NB4 (cell line): ENCODE measurements at regions not wholly inside any gene's neighbourhood (a gene's known extent, or its start where the extent isn't known, plus 50 kb on each side); places are given as distances from the start of the nearest gene placed in this dataset.

Experiments used
- DNase-seq: peaks from one replicate; pipeline ENCODE4 v3.0.0; 2010; ENCODE audit warnings: low read depth
- H3K4me3 ChIP-seq: one replicate; pipeline ENCODE4 v1.5.1; 2011; ENCODE audit warnings: mild to moderate bottlenecking, low read depth, low read length, moderate library complexity
- MYC ChIP-seq: IDR thresholded peaks from 2 replicates; pipeline ENCODE4 v1.6.1; 2011; ENCODE audit warnings: low read depth, low read length
- POLR2A ChIP-seq: IDR thresholded peaks from 2 replicates; pipeline ENCODE4 v1.6.1; 2011; ENCODE audit warnings: mild to moderate bottlenecking; ENCODE audit not compliant: insufficient read length; ENCODE audit errors: extremely low read depth
- TF ChIP-seq, protein P1 (sequence below): IDR thresholded peaks from 2 replicates; pipeline ENCODE4 v1.6.1; 2011; ENCODE audit warnings: low read depth, low read length
- TF ChIP-seq, protein P2 (sequence below): IDR thresholded peaks from one replicate; pipeline ENCODE4 v1.5.1; 2012; ENCODE audit warnings: low read depth, low read length

- TF ChIP-seq MYC = no peak
- TF ChIP-seq, protein P1, sequence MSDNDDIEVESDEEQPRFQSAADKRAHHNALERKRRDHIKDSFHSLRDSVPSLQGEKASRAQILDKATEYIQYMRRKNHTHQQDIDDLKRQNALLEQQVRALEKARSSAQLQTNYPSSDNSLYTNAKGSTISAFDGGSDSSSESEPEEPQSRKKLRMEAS = no peak
- TF ChIP-seq POLR2A = no peak
- TF ChIP-seq, protein P2, sequence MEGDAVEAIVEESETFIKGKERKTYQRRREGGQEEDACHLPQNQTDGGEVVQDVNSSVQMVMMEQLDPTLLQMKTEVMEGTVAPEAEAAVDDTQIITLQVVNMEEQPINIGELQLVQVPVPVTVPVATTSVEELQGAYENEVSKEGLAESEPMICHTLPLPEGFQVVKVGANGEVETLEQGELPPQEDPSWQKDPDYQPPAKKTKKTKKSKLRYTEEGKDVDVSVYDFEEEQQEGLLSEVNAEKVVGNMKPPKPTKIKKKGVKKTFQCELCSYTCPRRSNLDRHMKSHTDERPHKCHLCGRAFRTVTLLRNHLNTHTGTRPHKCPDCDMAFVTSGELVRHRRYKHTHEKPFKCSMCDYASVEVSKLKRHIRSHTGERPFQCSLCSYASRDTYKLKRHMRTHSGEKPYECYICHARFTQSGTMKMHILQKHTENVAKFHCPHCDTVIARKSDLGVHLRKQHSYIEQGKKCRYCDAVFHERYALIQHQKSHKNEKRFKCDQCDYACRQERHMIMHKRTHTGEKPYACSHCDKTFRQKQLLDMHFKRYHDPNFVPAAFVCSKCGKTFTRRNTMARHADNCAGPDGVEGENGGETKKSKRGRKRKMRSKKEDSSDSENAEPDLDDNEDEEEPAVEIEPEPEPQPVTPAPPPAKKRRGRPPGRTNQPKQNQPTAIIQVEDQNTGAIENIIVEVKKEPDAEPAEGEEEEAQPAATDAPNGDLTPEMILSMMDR = no peak
- DNase-seq = no peak
- no peak overlapping the region for H3K4me3 ChIP-seq
Measured at GRCh38 chr20:60803335-60804055, 448.6 kb upstream of the CDH4 start.

GRCh38 chr20:60804240-60804917, 447.7 kb upstream of the CDH4 start:
- no peak for TF ChIP-seq MYC
- TF ChIP-seq, protein P2 = no peak
- no peak for TF ChIP-seq POLR2A
- TF ChIP-seq, protein P1 = no peak
- no peak overlapping the region for H3K4me3 ChIP-seq

DNA sequence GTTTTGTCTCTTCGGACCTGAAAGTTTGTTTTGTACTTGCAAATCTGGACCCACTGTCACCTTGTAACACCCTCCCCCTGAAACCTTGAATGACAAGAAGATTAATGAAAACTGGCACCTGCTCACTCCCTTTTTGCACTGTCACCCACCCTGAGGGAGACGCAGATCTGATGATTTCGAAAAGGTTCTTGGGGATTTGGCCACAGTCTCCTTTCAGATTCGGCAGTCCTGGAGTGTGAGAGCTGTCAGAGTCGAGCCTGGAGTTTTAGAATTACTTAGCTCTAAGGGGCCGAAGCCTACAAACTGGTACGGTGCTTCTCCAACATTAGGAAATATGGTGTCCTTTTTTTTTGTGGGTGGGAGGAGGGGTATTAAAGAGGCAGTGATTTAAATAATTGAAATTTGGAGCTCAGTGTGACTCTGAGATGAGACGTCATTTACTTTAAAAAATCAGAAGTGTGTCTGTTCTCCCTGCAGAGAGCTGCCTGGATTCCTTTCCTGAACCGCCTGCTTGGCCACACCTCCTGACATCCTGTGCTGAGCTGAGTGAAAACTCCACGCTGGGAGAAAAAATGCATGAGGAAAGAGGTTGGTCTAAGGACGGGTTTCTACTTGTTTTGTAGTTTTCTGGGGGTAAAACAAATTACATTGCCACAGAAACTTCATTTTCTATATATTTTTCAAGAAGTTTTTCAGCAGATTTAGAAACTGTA, 447.0 kb upstream of the CDH4 start:
- H3K4me3 ChIP-seq = no peak overlapping the region
- no peak for DNase-seq
- TF ChIP-seq, protein P2 = no peak
- TF ChIP-seq, protein P1 = no peak
- TF ChIP-seq POLR2A (no peak), MYC (no peak)

More at GRCh38 chr20:60804240-60804917, 447.7 kb upstream of the CDH4 start:
- no peak for DNase-seq

DNA sequence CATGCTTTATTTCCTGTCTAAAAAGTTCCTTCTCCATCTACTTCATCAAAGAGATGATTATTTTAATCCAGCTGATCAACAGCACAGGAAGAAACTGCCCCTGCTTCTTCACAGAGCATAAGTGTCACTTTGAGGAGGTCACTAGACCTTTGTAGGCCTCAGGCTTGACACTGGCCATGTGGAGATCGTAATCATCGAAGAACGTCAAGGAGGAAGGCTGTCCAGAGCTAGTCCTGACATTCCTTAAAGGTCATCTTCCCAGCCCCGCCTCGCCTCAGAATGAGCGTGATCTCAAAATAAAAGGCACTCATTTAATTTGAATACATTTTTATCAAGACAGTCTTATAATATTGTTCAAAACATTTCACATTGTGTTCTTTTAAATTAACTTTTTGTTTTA, 445.7 kb upstream of the CDH4 start:
- no peak for TF ChIP-seq POLR2A
- TF ChIP-seq, protein P1 = no peak
- TF ChIP-seq, protein P2 = no peak
- no peak for TF ChIP-seq MYC
- no peak for DNase-seq
- no peak overlapping the region for H3K4me3 ChIP-seq

GRCh38 chr20:60806824-60807223, 445.2 kb upstream of the CDH4 start:
- DNase-seq = no peak
- TF ChIP-seq, protein P1 = no peak
- TF ChIP-seq POLR2A = no peak
- TF ChIP-seq, protein P2 = no peak
- no peak for TF ChIP-seq MYC
- H3K4me3 ChIP-seq = no peak overlapping the region
